ENCODE measurements at regions not wholly inside any gene's neighbourhood (a gene's known extent, or its start where the extent isn't known, plus 50 kb on each side); places are given as distances from the start of the nearest gene placed in this dataset.

- intact Hi-C loops (cut with DNase I; ENCODE audit: low total_unique reads) = no loop called here
- TF ChIP-seq EP300 (IDR thresholded peaks at IDR 0.05) (no peak), POLR2A (IDR thresholded peaks at IDR 0.05) (no peak), CTCF (IDR thresholded peaks at IDR 0.05) (no peak), POLR2AphosphoS5 (IDR thresholded peaks at IDR 0.05) (no peak)
- 81 to 89% (median 83%) methylated on average over 3 of the region's 3 CpGs for WGBS, 5 donors
These were observed 365.4 kb downstream of the LTN1 start for GRCh38 chr21:28627261-28627660.

GRCh38 chr21:28624626-28625025 lies 368.1 kb downstream of the LTN1 start:
- TF ChIP-seq POLR2AphosphoS5 (IDR thresholded peaks at IDR 0.05) (no peak), CTCF (IDR thresholded peaks at IDR 0.05) (no peak), POLR2A (IDR thresholded peaks at IDR 0.05) (no peak), EP300 (IDR thresholded peaks at IDR 0.05) (no peak)
- Histone ChIP-seq H3K4me3 (no peak overlapping the region), H3K4me1 (no peaks in the 10 kb centered on the region), H3K27me3 (no peaks in the 10 kb centered on the region), H3K27ac (no peak overlapping the region), H3K9me3 (peaks cover 0 to 4% (median 0%) of the 10 kb centered on the region in 4 donors), H3K36me3 (peaks cover 0 to 5% (median 0%) of the 10 kb centered on the region in 4 donors)
- intact Hi-C loops (cut with DNase I; ENCODE audit: low total_unique reads) = no loop called here
- 48 to 77% (median 64%) methylated on average over 1 of the region's 1 CpG for WGBS, 5 donors
- DNase-seq = peak in 1 of 2 donors; percentile 33

More at GRCh38 chr21:28627261-28627660, 365.4 kb downstream of the LTN1 start:
- Histone ChIP-seq H3K27ac (no peak overlapping the region), H3K27me3 (no peaks in the 10 kb centered on the region), H3K36me3 (peaks cover 0 to 5% (median 0%) of the 10 kb centered on the region in 4 donors), H3K4me3 (no peak overlapping the region), H3K4me1 (peaks cover 0 to 5% (median 0%) of the 10 kb centered on the region in 4 donors), H3K9me3 (peaks cover 0 to 4% (median 0%) of the 10 kb centered on the region in 4 donors)
- no peak for DNase-seq

- Histone ChIP-seq H3K9me3 (no peaks in the 10 kb centered on the region), H3K36me3 (no peaks in the 10 kb centered on the region), H3K4me1 (no peaks in the 10 kb centered on the region), H3K27ac (no peak overlapping the region), H3K4me3 (no peak overlapping the region), H3K27me3 (no peaks in the 10 kb centered on the region)
- no peak for DNase-seq
- intact Hi-C loops (cut with DNase I; ENCODE audit: low total_unique reads) = no loop called here
- 97 to 100% (median 98%) methylated on average over 1 of the region's 1 CpG for WGBS, 5 donors
- TF ChIP-seq CTCF (IDR thresholded peaks at IDR 0.05) (no peak), EP300 (IDR thresholded peaks at IDR 0.05) (no peak), POLR2A (IDR thresholded peaks at IDR 0.05) (no peak), POLR2AphosphoS5 (IDR thresholded peaks at IDR 0.05) (no peak)
These were observed 375.4 kb downstream of the LTN1 start for GRCh38 chr21:28617300-28617699.

- DNase-seq = no peak
- Histone ChIP-seq H3K4me1 (no peaks in the 10 kb centered on the region), H3K9me3 (no peaks in the 10 kb centered on the region), H3K36me3 (no peaks in the 10 kb centered on the region), H3K27me3 (no peaks in the 10 kb centered on the region), H3K4me3 (no peak overlapping the region), H3K27ac (no peak overlapping the region)
- 70 to 79% (median 76%) methylated on average over 3 of the region's 3 CpGs for WGBS, 5 donors
- intact Hi-C loops (cut with DNase I; ENCODE audit: low total_unique reads) = no loop called here
- no peak for TF ChIP-seq POLR2A (IDR thresholded peaks at IDR 0.05)
- no peak for TF ChIP-seq CTCF (IDR thresholded peaks at IDR 0.05)
These were observed 377.4 kb downstream of the LTN1 start for GRCh38 chr21:28615276-28615675.
